HG03135 (cell line): ENCODE measurements at regions not wholly inside any gene's neighbourhood (a gene's known extent, or its start where the extent isn't known, plus 50 kb on each side); places are given as distances from the start of the nearest gene placed in this dataset.
"Not testable (repeated sequence)": the region's sequence is repeated elsewhere in the genome, so short reads cannot be mapped to it uniquely, and the experiment has no call there.

ENCODE experiments used
- ATAC-seq: cut with Tn5 transposase; IDR thresholded peaks from one replicate; pipeline ENCODE4 v1.9.1; 2021; ENCODE audit warnings: mild to moderate bottlenecking, moderate library complexity; ENCODE audit not compliant: unreplicated experiment

DNA sequence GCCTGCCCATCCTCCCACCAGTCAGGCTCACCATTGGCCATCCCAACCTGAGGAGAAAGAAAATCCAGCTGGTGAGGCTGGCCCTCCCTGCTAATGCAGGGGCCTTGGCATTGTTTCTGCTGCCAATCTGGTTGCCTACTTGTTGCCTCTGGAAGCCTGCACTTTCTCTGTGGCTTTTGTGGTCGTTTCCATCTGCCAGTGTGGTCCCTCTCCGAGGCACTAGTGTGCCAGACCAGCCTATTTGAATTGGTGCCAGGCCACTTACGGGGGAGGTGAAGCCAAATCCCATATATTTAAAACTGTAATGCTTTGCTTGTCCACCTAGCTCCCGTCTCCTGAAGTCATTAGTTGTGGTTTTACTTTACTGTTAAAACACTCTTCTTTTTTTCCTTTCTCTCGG lies 213.4 kb upstream of the ADAMTSL1 start:
- no peak for ATAC-seq

- ATAC-seq: no peak
Measured at GRCh38 chr9:18261181-18261580, 212.8 kb upstream of the ADAMTSL1 start.

DNA sequence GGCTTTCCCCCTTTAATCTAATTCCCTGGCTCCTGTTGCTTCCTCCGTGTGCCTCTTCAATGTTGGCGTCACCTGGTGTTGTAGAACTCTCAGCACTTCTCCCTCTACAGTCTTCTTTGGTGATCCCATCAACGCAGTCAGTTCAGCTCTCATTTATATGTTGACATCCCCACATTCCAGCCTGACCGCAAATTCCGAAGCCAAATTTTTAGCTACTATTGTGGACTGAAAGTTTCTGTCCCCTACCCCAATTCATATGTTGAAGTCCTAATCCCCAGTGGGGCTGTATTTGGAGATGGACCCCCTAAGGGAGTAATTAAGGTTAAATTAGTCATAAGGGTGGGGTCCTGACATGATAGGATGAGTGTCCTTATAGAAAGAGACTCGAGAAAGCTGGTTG lies 210.6 kb upstream of the ADAMTSL1 start:
- no peak for ATAC-seq

DNA sequence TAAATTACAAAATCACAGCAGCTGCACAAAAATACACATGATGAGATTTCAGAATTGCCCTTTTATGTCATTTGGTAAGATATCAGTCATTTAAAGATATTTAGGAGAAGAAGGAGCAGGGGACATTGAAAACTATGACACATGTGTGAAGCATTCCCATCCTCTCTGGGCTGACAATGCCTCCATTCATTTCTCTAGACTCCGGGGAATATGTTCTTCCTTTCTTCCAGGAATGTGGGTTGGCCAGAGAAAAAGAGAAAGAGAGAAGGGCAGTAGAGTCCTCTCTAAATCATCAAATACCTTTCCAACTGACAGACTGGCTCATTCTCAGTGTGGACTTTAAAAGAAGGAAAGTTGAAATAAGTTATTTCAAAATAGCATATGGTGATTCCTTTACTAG lies 205.6 kb upstream of the ADAMTSL1 start:
- ATAC-seq: no peak

DNA sequence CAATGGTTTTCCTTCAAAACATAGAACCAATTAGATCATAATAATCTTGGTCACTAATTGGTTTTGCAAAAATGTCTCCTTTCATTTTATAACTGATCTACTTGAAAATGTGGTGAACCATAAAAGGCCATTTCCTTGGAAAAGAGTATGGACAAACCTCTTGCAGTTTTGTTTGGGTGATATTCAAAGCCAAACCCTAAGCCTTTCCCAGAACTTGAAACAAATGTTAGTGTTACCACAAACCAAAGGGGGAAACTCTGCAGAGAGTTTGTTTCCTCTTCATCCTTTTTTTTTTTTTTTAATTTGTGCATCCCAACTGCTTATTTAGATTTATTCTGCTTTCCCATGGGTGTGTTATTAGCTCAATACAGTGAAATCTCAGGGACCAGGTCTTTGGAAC lies 204.4 kb upstream of the ADAMTSL1 start:
- no peak for ATAC-seq

- ATAC-seq: no peak
Measured at GRCh38 chr9:18274693-18275092, 199.3 kb upstream of the ADAMTSL1 start.

GRCh38 chr9:18275313-18275990 lies 198.5 kb upstream of the ADAMTSL1 start:
- ATAC-seq: no peak

DNA sequence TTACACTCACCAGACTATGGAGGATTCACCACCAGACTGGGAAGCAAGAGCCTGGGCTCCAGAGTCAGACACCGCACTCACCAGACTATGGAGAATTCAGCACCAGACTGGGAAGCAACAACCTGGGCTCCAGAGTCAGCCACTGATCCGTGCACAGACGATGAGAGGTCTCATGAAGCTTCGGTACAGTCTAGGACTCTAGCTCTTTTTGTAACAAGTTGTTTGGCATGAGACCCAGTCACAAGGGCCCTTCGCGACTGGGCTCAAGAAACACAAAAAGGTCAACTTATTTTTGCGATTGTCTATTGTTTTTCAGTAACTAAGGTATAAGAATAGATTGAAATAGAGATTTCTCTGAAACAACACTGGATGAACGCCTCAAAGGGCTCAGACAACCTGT lies 192.7 kb upstream of the ADAMTSL1 start:
- ATAC-seq: no peak

- no peak for ATAC-seq
Measured at GRCh38 chr9:18294229-18294628, 179.7 kb upstream of the ADAMTSL1 start.

DNA sequence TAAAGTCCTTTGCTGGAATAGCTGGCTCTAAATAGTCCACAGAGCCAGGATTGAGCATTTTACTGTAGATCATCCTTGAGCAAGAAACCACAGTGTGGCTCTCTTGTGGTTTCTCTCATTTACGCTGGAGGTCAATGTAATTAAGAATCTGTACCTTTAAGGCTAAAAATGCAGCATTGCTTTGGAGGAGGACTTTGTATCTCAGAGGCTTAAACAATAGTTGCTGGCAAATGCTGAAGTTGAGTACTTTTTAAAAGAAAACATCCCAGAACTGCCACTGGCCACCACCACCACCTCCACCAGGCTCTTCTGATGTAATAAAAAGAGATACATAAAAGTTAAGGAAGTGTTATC lies 177.3 kb upstream of the ADAMTSL1 start:
- ATAC-seq: no peak

GRCh38 chr9:18297056-18297841 lies 176.7 kb upstream of the ADAMTSL1 start:
- no peak for ATAC-seq

GRCh38 chr9:18299449-18299848 lies 174.5 kb upstream of the ADAMTSL1 start:
- no peak for ATAC-seq

GRCh38 chr9:18305167-18305806 lies 168.7 kb upstream of the ADAMTSL1 start:
- ATAC-seq: not testable (repeated sequence)

- ATAC-seq: no peak
Measured at GRCh38 chr9:18314316-18314715, 159.6 kb upstream of the ADAMTSL1 start.

DNA sequence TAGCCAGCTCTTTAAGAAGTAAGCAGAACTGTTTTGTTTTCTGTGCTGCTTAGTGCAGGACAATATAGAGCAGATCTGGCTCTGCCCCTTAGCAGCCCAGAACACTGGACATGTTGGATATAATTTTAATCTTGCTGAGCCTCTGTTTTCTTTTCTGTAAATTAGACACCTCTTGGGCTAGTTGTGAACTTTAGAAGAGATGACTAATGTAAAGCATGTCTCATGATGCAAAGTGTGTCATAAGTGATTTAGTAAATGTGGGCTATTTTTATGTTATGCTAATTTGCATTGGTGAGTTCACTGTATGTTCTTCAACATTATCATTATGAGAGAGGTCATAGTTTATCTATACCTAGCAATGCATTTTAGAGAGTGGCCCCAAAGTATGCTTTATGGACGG lies 156.1 kb upstream of the ADAMTSL1 start:
- ATAC-seq: no peak

GRCh38 chr9:18319918-18320445 lies 154.0 kb upstream of the ADAMTSL1 start:
- ATAC-seq: no peak

- no peak for ATAC-seq
Measured at GRCh38 chr9:18324928-18325745, 148.8 kb upstream of the ADAMTSL1 start.

DNA sequence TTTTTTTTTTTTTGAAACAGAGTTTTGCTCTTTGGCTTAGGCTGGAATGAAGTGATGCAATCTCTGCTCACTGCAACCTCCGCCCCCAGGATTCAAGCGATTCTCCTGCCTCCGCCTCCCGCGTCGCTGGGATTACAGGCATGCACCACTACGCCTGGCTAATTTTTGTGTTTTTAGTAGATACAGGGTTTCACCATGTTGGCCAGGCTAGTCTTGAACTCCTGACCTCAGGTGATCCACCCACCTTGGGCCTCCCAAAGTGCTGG lies 148.3 kb upstream of the ADAMTSL1 start:
- ATAC-seq: not testable (repeated sequence)

DNA sequence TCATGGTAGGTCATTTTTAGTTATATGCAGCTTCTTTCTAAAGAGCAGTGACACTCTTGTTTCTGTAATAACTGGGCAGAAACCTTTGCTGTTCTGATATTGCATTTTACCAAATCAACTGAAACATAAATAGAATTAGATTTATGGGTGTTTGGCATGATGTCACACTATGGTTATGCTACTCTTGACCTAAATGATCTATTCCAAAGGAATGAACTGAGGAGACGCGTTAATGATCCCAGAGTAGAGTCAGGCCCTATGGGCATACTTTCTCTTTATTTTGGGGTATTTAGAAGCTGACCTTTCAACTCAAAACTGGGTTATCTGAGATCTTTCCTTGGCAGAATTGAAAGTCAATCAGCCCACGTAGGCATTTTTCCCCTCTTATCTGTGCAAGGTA lies 146.8 kb upstream of the ADAMTSL1 start:
- ATAC-seq: no peak

DNA sequence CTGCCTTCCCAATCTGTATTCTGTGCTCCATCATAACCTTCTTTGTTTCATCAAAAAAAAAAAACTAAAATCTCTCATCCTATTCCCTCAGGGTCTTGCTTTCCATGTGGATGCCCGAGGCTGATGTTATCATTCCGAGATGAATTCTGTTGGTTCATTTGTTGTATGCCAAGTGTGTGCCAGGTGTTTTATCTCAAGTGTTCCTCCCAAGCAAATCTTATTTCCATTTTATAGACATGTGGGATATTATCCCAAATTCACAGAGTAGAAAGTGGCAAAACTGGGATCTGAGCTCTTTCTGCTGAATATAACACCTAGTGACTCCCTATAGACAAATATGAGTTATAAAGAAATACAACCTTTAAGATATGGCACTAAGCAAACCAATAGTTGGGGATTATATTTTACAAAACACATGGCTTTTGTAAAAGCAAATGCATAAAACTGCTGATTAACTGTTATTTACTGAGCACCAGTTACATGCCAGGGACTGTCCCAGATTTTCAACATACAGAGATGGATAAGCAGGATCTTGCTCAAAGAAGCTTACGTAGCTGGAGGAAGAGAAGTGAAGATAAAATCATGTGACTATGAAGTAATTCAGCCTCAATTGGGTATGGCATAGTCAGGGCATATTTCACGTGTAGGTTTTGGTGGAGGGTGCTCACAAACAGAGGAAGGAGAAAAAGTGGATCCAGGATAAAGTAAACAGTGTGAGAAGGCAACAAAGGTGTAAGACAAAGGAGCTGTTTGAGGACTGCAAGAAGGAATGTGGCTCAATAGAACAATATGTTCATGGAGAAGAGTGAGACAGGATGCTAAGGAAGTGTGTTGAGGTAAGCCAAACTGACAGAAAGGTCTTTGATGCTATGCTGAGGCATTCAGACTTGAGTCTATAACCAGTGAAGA lies 143.3 kb upstream of the ADAMTSL1 start:
- no peak for ATAC-seq
